Left kidney (tissue), 1 donor: ENCODE measurements at regions not wholly inside any gene's neighbourhood (a gene's known extent, or its start where the extent isn't known, plus 50 kb on each side); places are given as distances from the start of the nearest gene placed in this dataset.
"Not testable (repeated sequence)": the region's sequence is repeated elsewhere in the genome, so short reads cannot be mapped to it uniquely, and the experiment has no call there.

Experiments
- DNase-seq: peaks from one replicate; pipeline ENCODE4 v3.0.0-alpha.2; 2013

DNA sequence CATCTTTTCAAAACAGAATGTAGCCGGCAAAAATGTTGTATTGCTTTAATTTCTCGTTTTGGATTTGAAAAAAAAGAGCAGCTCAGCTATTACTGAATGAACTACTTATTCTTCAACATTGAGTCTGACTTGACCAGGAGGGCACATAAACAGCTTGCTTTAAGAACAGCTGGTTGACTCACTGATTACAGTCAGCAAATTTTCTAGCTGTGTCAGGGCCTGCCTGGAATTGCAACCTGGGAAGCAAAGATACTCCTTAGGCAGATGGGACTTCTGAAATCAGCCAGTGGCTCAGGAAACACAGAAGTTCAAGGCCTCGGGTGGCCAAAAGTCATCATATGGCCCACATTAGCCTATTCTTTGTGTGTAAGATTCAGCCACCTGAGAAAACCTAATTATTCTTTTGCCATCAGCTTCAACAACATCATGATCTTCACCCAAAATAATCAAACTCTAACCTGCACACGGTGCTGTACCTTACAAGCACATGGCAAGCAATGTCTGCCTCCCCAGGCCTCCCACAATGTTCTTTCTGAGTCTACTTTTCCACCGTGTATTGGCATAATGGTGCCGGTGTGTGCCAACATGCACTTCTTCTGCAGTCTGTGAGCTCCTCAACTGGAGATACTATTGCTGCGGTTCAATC lies 307.2 kb downstream of the HHIPL2 start:
- no peak for DNase-seq

DNA sequence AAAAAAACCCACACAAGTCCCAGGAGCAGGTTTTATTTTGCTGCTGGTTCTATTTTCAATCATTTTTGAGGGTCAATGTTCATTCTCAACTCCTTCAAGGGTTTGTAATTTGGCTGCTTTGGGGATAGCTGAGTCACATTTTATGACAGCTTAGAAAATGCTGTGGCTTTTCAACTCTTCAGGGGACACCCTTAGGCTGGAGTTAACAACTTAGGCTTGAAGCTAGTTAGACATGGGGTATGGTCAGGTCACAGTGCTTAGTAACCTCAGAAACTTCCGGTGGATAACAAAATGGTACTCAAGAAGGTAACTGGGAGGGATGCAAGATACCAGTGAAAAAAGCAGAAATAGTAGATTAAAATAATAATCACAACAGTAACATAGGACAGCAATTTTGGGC lies 308.8 kb downstream of the HHIPL2 start:
- DNase-seq, result no peak

DNA sequence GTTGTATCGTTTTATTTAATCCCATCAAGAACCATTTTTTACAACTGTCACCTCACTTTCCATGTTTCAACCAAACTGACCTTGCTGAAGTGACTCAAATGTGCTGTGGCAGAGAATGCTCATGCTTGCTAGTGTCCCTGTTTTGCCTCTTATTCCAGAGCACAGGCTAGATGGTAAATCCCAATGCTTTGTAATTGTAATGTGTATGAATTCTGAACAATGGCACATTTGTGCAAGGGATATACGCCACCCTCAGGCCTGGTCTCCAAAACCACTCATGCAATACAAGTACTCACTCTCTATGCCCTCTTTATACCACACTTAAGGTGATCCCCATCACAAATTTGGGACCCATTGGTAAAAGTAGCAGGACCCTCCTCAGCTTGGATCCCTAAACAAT lies 313.6 kb downstream of the HHIPL2 start:
- DNase-seq, result no peak

DNA sequence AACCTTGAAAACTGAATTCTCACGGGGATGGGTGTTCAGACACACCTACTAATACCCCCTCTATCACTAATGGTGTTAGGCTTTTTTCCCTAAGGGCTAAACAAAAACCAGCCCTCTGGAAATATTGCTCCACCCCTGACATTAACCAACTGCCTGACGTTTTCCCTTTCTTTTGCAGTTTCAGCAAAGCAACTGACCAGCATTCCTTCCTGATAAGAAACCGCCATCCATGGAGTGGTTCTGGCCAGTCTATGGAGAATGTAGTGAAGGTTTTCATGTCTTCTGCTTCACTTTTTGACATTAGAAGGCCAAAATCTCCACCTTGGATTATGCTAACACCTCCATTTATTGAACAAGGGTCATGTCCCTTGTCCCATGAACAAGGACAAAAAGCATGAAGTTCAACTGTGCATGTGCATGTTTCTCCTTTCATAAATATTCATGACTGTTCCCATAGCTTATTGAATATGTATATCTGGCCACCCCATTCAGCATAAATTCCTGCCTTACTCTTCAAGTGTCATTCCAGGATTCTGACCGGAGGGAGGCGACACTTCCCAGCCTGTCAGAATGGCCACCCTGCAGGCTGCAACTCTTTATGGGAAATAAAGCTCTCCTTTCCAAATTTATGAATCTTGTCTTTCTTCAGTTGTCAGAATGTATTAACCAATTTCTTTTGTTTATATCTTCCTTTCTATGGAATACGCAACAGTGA lies 314.3 kb downstream of the HHIPL2 start:
- no peak for DNase-seq

DNA sequence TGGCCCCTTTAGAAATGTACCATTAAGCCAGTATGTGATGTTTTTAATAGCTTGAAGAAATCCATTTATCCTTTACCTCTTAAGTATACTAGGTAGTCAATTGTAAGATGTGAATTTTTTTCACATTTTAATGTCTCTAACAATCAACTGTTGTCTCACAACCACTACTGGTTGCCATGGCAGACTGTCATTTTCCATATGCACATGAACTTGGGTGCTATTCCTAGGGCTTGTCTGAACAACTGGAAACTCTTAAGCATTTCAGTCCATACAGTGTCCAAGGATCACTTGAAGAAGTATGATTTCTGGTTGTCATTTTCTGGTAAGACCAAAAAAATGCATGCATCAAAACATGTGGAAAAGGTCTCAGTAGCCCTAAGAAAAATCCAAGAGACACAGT lies 315.1 kb downstream of the HHIPL2 start:
- DNase-seq, result no peak

DNA sequence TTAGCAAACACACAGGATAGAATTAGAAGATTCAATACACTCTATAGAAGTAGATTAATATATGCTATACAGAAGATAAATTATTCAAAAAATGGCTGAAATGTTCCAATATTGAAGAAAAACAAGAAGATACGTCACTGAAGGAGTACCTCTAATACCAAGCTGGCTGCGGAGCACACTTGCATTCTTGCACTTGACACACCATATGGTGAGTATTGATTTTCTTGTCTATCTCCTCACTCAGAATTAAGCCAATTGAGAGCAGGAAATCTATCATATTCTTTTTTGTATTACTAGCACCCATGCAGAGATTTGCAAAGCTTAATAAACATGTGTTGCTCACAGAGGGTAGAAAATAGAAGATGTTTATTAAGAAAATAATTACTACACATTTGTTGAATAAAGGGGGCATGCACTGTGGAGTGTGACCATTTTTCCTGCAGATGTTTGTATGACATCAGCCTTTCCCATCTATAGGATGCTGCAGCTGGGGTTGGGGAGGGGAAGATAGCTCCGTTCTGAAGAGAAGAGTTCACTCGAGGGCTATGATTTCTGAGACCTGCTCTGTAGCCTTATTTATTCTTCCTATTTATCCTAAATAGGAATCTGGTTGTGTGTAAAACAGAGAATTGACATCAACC lies 318.1 kb downstream of the HHIPL2 start:
- no peak for DNase-seq

DNA sequence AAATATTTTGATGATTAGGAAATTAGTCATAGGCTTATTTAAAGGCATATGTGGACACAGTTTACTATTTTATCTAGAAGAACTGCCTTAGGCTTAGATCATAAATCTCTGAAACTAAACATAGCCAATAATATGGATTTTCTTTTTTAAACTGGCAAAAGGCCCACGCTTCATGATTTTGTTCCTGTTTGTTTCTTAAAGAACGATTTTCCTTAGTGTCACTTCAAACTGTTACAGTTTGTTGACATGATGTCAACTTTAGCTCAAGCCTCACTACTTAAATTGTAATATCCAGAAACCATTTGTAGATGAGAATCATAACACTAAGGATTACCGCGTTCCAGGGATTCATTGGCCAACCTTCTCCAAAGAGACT lies 322.6 kb downstream of the HHIPL2 start:
- no peak for DNase-seq

DNA sequence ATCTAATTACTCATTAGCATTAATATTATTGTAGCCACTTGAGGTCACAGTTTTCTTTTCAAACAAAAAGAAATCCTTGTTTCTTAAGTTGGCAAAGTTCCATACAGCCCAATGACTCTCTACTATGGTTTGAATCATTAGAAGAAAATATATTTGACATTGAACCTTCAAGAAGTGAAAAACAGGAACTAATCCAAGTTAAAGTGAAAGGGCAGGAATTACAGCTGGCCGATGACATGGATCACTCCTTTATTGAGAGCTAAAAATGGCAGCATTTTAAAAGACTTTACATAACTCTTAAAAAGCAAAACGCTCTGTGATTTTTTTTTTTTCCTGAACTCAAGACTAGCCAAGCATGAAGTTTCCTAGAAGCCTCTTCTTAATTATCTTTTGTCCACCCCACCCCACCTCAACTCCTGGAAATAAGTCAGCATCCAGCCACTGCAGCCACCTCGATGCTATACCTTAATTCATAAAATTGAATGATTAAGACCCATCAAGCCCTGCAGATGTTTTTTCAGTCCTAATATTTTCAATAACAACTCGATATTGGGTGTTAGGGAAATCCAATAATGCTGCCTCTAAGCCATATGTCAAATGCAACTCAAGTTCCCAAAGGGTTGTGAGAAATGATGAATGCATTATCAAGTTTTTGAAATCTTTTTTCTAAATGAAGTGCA lies 323.1 kb downstream of the HHIPL2 start:
- no peak for DNase-seq

DNA sequence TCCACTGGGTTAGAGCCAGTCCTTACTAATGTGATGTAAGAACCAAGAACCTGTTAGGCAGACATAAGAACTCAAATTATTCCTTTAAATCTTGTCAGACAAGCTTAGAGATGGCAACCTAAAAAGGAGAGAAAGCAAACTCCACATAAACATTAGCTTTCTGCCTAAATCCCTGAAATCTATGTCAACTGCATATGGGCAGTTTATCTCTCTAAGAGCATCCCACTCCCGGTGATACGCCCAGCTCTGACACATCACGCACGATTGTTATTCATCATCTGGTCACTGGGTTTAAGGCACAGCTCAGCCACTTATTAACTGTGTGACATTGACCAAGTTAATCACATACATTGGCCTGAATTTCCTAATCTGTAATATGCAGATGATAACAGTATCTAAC lies 323.7 kb downstream of the HHIPL2 start:
- no peak for DNase-seq

DNA sequence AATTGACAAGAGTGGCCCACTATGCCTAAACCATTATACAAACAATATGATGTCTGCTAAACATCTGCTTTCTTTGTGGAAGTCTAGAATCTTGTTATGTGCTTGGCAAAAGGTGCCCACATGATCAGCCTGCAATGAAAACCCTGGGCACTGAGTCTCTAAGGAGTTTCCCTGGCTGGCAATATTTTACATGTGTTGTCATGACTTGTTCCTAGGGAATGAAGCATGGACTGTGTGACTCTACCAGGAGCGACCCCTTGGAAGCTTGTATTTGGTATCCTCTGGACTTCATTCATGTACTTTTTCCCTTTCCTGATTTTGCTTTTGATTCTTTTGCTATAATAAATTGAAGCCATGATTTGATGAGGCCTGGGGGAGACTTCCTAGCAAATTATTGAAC lies 324.9 kb downstream of the HHIPL2 start:
- no peak for DNase-seq

DNA sequence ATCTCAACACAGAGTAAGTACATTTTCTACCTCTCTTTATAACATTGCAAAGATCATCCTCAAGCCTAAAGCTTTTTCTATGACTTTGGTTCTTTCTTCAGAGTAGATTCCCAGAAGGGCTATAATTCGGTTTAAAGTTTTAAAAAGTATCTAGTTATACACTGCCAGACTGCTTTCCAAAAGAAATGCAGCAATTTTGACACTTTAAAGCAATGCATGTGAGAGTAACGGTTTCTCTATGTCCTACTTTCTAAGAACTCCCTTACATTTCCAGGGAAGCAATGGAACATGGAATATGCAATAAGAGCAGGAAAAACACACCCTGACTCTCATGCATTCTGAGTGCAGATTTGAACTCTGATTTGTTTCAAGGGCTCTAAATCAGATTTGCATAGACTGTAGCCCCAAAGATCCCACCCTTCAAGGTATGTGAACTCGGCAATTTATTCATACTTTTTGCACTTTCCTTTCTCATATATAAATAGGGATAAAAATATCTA lies 331.6 kb downstream of the HHIPL2 start:
- no peak for DNase-seq

DNA sequence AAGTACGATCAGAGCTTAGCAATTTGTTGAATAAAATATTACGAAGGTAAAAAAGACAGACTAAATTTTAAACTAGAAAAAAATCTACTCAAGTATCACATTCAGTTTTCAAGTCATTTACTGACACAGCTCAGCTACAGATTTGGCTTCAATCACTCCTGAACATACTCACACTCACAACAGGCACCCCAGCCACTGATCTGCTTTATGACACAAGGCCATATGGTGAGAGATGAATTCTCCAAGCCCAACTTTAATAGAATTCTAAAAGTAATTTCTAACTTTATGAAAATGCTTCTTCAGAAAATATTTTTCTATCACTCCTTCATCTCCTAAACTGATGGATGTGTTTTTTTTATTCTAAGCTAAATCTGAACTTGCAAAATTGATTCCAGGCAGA lies 337.1 kb downstream of the HHIPL2 start:
- no peak for DNase-seq

DNA sequence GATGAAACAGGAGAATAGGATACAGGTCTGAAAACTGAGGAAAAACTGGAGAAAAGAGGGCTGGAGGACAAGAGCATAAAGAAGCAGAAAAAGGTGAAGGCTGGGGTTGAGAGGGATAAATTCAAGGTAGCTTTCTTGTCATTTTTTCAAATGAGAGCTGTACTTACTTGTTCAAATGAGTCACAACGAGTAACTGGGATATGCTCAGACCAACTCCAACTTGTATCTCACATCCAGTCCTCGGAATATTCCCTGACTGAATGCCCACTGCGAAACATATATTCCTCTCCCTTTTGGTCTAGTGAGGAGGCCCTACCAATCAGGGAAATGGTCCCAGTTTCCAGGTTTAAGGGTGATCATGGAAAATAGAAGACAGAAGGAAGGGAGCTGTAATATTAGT lies 343.4 kb downstream of the HHIPL2 start:
- DNase-seq, result no peak

DNA sequence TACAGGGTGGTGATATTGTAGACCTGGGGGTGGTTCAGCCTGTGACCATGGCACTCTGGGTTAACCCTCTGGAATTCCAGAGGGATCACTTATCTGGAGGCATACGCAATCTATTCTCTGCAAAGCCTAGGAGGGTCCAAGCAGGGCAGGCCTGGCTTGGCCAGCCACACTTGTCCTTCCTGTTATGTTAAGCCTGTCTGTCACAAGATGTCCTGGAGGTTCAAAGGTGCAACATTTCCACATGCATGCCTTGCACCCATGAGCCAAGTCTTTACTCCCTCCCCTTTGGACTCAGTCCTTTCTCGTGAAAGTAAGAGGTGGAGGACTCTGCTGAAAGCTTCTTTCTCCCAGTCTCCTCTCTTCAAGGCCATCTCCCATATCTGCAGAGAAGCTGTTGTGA lies 345.1 kb downstream of the HHIPL2 start:
- DNase-seq, result no peak

DNA sequence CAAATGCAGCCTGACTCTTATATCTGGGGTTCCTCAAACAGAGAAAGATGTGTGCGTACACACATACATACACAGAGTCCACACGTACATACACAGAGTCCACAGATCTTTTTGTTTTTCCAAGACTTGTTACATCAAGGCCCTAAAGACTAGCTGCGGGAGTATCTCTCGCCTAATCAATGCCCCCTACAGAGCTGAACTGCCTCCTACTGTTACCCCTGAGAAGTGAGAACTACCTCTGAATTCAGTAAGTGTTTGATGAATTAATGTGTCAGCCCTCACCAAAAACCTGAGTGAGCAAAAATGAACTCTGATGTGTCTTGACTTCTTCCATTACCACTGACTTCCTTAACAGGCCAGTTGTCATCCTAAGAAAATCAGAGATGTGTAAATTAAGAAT lies 351.2 kb downstream of the HHIPL2 start:
- DNase-seq, result no peak

DNA sequence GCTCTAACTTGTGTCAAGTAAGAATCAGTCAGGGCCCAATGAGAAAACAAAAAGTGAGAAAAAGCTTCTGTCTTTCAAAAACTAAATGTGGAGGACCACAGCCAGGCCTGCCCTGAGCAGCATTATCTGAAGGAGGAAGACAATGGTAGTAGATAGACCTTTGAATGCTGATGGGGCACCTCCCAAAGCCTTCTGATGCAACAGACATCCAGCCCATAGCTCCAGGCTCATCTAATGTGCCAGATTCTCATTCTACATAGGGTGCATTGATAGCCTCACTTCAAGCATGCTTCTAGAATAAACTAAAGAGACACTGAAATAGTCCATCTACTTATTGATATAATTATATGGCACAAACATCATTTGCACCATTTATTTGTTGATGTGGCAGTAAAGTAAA lies 351.6 kb downstream of the HHIPL2 start:
- DNase-seq, result no peak

DNA sequence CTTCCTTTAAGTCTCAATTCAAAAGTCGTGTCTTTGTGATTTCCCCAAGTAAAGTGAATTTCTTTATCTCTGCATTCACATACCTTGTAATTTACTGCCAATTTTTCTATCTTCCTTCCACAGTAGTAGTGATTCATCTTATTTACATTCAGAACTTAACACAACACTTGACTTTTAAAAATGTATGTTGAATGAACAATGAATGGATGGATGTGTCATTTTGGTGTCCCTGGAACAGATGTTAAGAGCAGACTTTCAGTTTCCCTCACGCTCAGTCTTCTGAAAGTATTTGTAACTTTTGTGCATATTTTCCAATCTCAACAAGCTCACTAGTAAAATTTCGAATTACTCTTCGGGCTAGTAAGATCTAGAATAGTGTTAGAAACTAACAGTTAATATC lies 352.0 kb downstream of the HHIPL2 start:
- DNase-seq, result no peak

DNA sequence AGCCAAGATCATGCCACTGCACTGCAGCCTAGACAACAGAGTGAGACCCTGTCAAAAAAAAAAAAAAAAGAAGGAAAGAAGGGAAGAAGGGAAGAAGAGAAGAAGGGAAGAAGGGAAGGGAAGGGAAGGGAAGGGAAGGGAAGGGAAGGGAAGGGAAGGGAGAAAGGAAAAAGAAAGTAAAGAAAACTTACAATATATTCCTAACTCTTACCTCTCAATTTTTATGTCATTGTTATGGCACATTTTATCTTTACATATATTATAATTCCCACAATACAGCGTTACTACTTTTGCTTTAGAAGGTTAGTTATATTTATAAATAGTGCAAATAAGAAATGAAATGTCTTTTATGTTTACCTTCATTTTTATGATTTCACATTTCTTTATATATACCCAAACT lies 358.7 kb downstream of the HHIPL2 start:
- no peak for DNase-seq

DNA sequence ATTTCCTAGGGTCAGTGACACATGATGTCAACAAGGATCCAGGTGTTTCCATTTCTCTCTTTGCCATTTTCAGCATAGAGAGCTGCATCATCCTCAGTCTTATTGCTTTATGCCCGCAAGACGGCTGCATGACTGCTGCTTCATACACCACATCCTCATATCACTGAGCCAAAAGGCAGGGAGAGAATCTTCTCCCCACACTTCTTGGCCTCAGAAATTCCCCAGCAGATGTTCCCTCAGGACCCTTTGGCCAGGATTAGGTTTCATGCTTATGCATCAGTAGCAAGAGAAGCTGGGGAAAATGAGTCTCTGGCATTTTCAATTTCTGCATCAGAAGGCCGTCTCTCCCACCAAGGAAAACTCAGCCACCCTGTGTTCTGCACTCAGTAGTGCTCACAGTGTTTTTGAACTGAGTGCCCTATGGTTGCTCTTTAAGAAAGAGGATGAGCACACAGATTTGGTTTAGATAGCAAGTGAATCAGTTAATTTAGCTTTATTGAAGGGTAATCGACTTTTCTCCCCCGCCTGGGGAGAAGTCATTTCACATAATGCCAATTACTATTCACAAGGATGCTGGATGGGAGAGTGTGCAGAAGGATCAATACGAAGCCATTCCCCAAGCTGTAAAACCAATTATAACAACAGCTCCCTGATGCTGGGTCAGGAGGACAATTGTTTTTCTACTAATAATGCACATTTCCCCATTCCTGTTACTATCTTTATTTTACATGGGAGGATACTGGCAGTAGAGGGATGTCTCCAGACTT lies 360.2 kb downstream of the HHIPL2 start:
- no peak for DNase-seq

DNA sequence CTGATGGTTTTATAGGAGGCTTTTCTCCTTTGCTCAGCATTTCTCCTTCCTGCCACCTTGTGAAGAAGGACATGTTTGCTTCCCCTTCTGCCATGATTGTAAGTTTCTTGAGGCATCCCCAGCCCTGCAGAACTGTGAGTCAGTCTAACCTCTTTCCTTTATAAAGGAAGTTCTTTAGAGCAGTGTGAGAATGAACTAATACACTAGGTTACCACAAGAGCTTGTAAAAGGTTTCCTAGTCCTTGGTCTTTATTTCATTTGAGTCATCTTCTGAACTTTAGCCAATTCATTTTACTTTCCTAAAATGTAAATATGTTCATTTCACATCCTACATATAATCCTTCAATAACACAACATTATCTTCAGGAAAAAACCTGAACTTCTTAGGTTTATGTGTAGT lies 365.3 kb downstream of the HHIPL2 start:
- DNase-seq, result no peak

DNA sequence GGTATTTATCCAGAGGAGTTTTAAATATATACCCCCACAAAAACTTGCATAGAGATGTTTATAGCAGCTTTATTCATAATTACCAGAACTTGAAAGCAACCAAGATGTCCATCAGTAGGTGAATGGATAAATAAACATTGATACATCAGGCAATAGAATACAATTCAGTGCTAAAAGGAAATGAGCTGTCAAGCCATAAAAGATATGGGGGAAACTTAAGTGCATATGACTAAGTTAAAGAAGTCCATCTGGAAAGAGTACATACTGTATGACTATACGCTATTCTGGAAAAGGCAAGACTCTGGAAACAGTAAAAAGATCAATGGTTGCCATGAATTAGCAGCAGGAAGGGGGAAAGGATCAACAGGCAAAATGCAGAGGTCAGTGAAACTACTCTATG lies 366.7 kb downstream of the HHIPL2 start:
- no peak for DNase-seq

DNA sequence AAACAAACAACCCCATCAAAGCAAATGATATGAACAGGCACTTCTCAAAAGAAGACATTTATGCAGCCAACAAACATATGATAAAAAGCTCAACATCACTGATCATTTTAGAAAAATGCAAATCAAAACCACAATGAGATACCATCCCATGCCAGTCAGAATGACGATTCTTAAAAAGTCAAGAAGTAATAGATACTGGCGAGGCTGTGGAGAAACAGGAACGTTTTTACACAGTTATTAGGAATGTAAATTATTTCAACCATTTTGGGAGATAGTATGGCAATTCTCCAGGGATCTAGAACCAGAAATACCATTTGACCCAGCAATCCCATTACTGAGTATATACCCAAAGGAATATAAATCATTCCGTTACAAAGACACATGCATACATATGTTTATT lies 370.4 kb downstream of the HHIPL2 start:
- DNase-seq, result not testable (repeated sequence)
